ENCODE measurements at regions not wholly inside any gene's neighbourhood (a gene's known extent, or its start where the extent isn't known, plus 50 kb on each side); places are given as distances from the start of the nearest gene placed in this dataset.

DNA sequence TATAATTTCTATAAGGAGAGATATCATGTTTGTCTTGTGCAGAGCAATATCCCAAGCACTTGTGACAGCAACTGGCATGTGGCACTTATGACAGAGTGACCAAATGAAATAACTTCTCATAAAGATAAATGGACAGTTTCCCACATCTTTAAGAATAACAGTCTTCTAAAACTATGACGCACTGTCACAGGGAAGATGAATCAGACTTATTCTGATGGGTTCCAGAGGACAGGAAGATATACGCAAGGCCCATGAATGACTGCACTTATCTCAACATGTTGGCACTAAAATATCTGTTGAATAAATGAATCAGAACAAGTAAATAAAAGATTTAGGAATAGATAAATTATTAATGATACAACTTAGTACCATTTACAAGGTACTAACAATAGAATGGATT is 465.8 kb upstream of the SYT1 start:
- TF ChIP-seq, protein P1, sequence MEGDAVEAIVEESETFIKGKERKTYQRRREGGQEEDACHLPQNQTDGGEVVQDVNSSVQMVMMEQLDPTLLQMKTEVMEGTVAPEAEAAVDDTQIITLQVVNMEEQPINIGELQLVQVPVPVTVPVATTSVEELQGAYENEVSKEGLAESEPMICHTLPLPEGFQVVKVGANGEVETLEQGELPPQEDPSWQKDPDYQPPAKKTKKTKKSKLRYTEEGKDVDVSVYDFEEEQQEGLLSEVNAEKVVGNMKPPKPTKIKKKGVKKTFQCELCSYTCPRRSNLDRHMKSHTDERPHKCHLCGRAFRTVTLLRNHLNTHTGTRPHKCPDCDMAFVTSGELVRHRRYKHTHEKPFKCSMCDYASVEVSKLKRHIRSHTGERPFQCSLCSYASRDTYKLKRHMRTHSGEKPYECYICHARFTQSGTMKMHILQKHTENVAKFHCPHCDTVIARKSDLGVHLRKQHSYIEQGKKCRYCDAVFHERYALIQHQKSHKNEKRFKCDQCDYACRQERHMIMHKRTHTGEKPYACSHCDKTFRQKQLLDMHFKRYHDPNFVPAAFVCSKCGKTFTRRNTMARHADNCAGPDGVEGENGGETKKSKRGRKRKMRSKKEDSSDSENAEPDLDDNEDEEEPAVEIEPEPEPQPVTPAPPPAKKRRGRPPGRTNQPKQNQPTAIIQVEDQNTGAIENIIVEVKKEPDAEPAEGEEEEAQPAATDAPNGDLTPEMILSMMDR (IDR thresholded peaks at IDR 0.05) = no peak
- no peak for TF ChIP-seq POLR2A (IDR thresholded peaks at IDR 0.05)
